BJ (cell line): ENCODE measurements at regions not wholly inside any gene's neighbourhood (a gene's known extent, or its start where the extent isn't known, plus 50 kb on each side); places are given as distances from the start of the nearest gene placed in this dataset.

Experiments used
- CTCF ChIA-PET: fragments of 350-600 bp; formaldehyde crosslinking; extraction: SDS; loops from one replicate; lab custom pipeline; 2021; ENCODE audit warnings: antibody characterized with exemption, inconsistent platforms; lab: Yijun Ruan, JAX
- POLR2A ChIA-PET: fragments of 300-600 bp; sonication (Branson Sonifier 250); formaldehyde crosslinking; extraction: SDS; loops from one replicate; lab custom pipeline; 2021; ENCODE audit warnings: antibody characterized with exemption; lab: Charles Lee
- DNase-seq: peaks from one replicate; pipeline ENCODE4 v3.0.0-alpha.2; 2011; ENCODE audit warnings: low read depth
- H3K27me3 ChIP-seq: 2 replicates; pipeline ENCODE4 v1.6.0; 2011; ENCODE audit warnings: low read length; ENCODE audit not compliant: control insufficient read depth, insufficient read depth
- H3K36me3 ChIP-seq: 2 replicates; pipeline ENCODE4 v1.5.1; 2011; ENCODE audit warnings: low read length; ENCODE audit not compliant: control insufficient read depth, insufficient read depth
- H3K4me3 ChIP-seq: 2 replicates; pipeline ENCODE4 v1.5.1; 2011; ENCODE audit warnings: low read depth, mild to moderate bottlenecking, control low read depth, low read length
- CTCF ChIP-seq: IDR thresholded peaks from 2 replicates; pipeline ENCODE4 v1.5.1; 2011; ENCODE audit warnings: low read depth, mild to moderate bottlenecking, control low read depth, inconsistent platforms, low read length, moderate library complexity; ENCODE audit not compliant: insufficient read depth

DNA sequence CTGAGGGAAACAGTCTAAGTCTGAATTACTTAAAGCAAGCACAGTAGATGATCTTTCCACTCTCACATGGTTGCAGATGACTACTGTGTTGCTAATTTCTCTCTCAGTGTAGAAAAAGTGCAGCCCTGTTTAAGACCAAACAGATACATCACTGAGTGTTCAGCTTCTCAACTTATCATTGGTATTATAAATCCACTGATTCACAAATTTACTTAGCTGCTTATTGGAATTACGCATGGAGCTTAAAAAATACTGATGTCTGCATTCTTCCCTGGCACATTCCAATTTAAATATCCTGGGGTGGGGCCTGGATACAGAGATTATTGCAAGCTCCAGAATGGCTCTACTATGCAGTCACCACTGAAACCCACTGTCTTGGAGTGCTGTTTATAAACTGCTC is 411.2 kb downstream of the RND3 start:
- no peak for TF ChIP-seq CTCF
- DNase-seq = peak; percentile 34
- H3K36me3 ChIP-seq = no peaks in the 10 kb centered on the region
- H3K4me3 ChIP-seq = no peak overlapping the region
- no peaks in the 10 kb centered on the region for H3K27me3 ChIP-seq
- ChIA-PET CTCF (no interaction called here), POLR2A (no interaction called here)

DNA sequence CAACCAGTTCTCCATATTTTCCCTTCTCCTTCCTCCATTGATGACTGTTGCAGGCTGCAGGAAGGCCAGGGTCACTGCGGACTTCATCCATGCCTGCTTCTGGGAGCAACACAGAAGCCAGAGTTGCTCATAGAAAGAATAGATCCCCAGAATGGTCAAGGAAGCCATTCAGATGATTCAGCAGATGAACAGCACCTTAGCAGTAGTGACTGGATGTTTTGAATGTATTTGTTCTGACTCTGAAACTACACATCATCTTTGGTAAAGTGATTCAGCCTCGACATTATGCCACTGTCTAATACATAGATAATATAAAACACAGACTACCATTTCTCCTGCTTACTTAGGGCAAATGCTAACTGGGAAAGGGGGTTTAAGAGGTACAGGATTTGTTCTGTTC is 411.6 kb downstream of the RND3 start:
- peak; percentile 24 for DNase-seq
- Histone ChIP-seq H3K4me3 (no peak overlapping the region), H3K27me3 (no peaks in the 10 kb centered on the region), H3K36me3 (no peaks in the 10 kb centered on the region)
- CTCF ChIA-PET = no interaction called here
- TF ChIP-seq CTCF = no peak
- POLR2A ChIA-PET = no interaction called here

DNA sequence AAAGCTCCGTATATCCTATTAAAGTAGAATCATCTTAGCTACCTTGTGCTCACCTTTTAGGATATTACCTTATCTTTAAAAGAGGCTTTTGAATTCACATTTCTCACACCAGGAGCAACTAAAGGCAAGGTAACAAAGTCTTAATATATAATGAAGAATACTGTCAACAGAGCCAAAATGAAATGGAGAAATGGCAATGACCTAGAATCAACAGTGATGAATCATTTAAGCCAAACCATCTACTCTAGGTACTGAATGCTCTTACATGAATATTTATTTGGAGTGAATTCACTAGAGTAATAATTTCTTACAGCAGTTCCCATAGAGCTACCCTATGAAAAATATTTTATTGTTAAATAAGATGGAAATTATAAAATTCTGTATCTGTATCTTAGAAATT is 421.0 kb downstream of the RND3 start:
- Histone ChIP-seq H3K27me3 (no peaks in the 10 kb centered on the region), H3K4me3 (no peak overlapping the region), H3K36me3 (no peaks in the 10 kb centered on the region)
- CTCF ChIA-PET = interaction anchor here (0.9 to 1.0 kb wide), 2 partner anchors 10 to 344 kb away, joined by 3 read pairs; no protein-coding TSS in a partner anchor
- POLR2A ChIA-PET = no interaction called here
- no peak for TF ChIP-seq CTCF
- DNase-seq = no peak

DNA sequence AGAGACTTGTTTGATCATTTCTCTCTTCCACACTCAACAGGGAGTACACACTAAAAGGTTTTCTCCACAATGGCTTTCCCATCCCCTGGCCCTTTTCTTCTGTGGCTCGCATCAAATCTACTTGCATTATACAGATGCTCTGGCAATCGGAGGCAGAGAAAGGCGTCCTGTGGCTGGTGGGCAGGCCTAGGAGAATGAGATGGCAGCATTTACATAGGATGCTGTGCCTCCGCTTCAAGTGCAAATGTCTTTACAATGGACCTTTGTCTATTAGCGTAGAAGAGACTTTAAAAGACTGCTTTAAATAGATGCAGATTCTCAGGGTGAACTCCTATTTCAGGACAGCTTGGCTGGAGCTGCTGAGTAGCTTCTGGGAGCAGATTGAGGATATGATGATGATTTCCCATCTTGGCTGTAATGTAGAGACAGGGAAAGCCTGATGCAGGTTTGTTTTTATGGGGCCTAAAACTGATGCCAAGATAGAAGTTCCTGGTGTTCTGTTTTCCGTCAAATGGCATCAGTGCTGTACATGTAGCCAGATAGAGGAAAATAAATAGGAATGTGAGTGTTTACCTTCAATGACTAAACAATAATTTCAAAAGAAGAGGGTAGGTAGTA is 423.4 kb downstream of the RND3 start:
- H3K27me3 ChIP-seq = no peaks in the 10 kb centered on the region
- TF ChIP-seq CTCF = no peak
- CTCF ChIA-PET = no interaction called here

GRCh38 chr2:150063432-150063889 is 424.0 kb downstream of the RND3 start:
- no peaks in the 10 kb centered on the region for H3K36me3 ChIP-seq
- DNase-seq = peak; percentile 32
- H3K27me3 ChIP-seq = no peaks in the 10 kb centered on the region
- CTCF ChIA-PET = interaction anchor here (0.6 kb wide), 1 partner anchor 882 kb away, joined by 3 read pairs; no protein-coding TSS in a partner anchor
- TF ChIP-seq CTCF = no peak
- POLR2A ChIA-PET = no interaction called here
- no peak overlapping the region for H3K4me3 ChIP-seq

More for the DNA sequence above, 423.4 kb downstream of the RND3 start:
- H3K36me3 ChIP-seq = no peaks in the 10 kb centered on the region
- no peak overlapping the region for H3K4me3 ChIP-seq
- DNase-seq = no peak
- POLR2A ChIA-PET = no interaction called here
